ENCODE measurements at regions not wholly inside any gene's neighbourhood (a gene's known extent, or its start where the extent isn't known, plus 50 kb on each side); places are given as distances from the start of the nearest gene placed in this dataset.
A peak's percentile ranks its signal among the peaks of the same experiment; 100 is the strongest.

DNA sequence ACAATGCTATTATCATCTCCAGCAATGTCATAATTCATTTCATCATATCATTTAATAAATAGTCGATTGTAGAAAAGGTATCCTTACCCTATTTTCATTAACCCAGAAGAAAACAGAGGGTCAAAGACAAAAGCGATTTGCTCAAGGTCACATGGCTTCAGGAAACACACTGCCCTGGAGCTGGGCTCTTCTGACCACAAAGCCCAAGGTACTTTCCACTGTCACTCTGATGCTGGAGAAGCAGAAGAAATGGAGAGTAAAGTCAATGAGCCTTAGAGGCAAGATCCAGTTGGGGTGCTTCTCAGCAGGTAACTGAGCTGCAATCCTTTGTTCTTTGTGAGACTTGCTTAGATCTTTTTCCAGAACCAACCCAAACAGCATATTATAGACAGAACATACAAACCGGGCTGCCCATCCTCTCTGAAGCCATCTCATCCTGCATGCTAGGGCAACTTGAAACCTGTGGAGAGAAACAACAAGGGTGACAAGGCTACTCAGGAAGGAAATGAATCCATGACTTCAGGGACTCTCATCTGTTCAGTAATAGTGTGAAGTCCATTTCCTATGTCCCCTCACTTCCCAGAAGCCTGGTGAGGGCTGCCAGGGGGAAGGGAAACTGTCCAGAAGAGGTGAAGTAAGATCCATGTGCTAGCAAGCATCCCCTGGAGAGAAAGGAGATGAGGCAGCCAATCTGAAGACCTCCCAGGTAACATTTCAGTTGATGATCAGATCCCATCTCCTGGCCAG lies 148.6 kb upstream of the SVIL start:
- TF ChIP-seq, protein P1, sequence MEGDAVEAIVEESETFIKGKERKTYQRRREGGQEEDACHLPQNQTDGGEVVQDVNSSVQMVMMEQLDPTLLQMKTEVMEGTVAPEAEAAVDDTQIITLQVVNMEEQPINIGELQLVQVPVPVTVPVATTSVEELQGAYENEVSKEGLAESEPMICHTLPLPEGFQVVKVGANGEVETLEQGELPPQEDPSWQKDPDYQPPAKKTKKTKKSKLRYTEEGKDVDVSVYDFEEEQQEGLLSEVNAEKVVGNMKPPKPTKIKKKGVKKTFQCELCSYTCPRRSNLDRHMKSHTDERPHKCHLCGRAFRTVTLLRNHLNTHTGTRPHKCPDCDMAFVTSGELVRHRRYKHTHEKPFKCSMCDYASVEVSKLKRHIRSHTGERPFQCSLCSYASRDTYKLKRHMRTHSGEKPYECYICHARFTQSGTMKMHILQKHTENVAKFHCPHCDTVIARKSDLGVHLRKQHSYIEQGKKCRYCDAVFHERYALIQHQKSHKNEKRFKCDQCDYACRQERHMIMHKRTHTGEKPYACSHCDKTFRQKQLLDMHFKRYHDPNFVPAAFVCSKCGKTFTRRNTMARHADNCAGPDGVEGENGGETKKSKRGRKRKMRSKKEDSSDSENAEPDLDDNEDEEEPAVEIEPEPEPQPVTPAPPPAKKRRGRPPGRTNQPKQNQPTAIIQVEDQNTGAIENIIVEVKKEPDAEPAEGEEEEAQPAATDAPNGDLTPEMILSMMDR (IDR thresholded peaks at IDR 0.05; ENCODE audit: low read depth, low read length) = no peak
- Histone ChIP-seq H3K4me3 (ENCODE audit: low read depth, low read length) (no peak overlapping the region), H3K27me3 (ENCODE audit: control insufficient read depth, insufficient read depth, low read length) (no peaks in the 10 kb centered on the region), H3K9me3 (ENCODE audit: control insufficient read depth, insufficient read depth, low read length) (no peaks in the 10 kb centered on the region; the same call in 1 of the 2 replicates), H3K27ac (ENCODE audit: low read depth, low read length) (peak overlapping the region; percentile 87)
- CTCF ChIA-PET = no interaction called here
- POLR2A ChIA-PET = interaction anchor here (1.4 kb wide), 2 partner anchors 23 to 66 kb away, joined by 3 read pairs; no protein-coding TSS in a partner anchor
- DNase-seq (ENCODE audit: low read depth, low spot score) = no peak

DNA sequence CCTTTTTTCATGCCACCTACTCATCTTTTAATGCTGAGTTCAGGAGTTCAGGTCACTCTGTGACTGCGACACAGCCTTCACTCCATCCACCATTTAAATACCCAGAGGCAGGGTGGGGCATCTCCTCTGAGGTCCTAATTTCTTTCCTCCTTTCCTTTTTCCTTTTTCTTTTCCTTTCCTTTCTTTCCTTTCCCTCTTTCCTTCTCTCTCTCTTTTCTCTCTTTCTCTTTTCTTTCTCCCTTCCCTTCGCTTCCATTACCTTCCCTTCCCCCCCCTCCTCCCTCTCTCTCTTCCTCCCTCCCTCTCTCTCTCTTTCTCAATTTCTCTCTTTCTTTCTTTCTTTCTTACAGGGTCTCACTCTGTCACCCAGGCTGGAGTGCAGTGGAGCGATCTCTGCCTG lies 145.9 kb upstream of the SVIL start:
- ChIA-PET POLR2A (interaction anchor here (0.7 kb wide), 1 partner anchor 331 kb away, joined by 3 read pairs; no protein-coding TSS in a partner anchor), CTCF (no interaction called here)
- TF ChIP-seq, protein P1 (IDR thresholded peaks at IDR 0.05; ENCODE audit: low read depth, low read length) = no peak
- DNase-seq (ENCODE audit: low read depth, low spot score) = no peak
- no peak overlapping the region for H3K4me3 ChIP-seq (ENCODE audit: low read depth, low read length)
- H3K27me3 ChIP-seq (ENCODE audit: control insufficient read depth, insufficient read depth, low read length) = no peaks in the 10 kb centered on the region
- no peak overlapping the region for H3K27ac ChIP-seq (ENCODE audit: low read depth, low read length)
- no peaks in the 10 kb centered on the region; the same call in 1 of the 2 replicates for H3K9me3 ChIP-seq (ENCODE audit: control insufficient read depth, insufficient read depth, low read length)

DNA sequence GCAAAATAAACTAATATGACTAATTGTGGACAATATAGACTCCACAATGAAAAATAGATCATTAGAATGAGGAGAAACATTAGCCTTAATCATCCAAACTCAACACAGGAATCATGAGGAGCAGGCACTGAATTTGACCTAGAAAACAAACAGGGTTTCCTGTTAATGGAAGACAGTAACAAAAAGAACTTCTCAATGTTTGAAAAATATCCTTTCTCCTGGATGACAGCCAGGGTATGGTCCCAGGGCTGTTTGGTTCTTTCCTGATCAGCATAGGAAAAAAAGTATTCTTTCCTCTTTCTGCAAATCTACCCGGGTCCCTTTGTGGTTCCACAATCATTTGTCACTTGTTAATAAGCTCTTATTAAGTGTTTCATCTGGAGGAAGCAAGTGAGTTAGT lies 145.3 kb upstream of the SVIL start:
- DNase-seq (ENCODE audit: low read depth, low spot score) = no peak
- POLR2A ChIA-PET = interaction anchor here (0.6 kb wide), 1 partner anchor 478 kb away, joined by 3 read pairs; no protein-coding TSS in a partner anchor
- CTCF ChIA-PET = interaction anchor here (0.6 kb wide), 1 partner anchor 116 kb away, joined by 4 read pairs; no protein-coding TSS in a partner anchor

DNA sequence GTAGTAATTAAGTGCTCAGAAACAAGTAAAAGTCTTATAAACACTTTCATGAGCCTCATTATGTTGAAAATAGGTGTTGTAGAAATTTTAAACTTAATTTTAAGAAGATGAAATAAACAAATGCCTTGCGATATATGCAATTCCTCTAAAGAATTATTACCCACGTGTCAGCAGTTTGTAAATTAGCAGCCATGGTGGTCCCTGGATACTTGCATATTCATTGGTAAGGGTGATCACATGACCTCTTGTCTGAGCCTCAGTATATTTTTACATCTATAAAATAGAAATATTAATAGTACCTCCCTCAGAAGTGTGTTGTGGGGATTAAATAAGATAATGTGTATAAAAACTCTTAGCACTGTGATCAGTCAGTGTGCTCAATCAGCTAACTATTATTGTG lies 141.5 kb upstream of the SVIL start:
- H3K27ac ChIP-seq (ENCODE audit: low read depth, low read length) = no peak overlapping the region
- no peak for DNase-seq (ENCODE audit: low read depth, low spot score)
- H3K27me3 ChIP-seq (ENCODE audit: control insufficient read depth, insufficient read depth, low read length) = no peaks in the 10 kb centered on the region
- H3K4me3 ChIP-seq (ENCODE audit: low read depth, low read length) = no peak overlapping the region
- ChIA-PET CTCF (interaction anchor here (1.2 kb wide), 1 partner anchor 10 kb away, joined by 3 read pairs; no protein-coding TSS in a partner anchor), POLR2A (no interaction called here)
- TF ChIP-seq, protein P1 (IDR thresholded peaks at IDR 0.05; ENCODE audit: low read depth, low read length) = no peak
- no peaks in the 10 kb centered on the region; the same call in 1 of the 2 replicates for H3K9me3 ChIP-seq (ENCODE audit: control insufficient read depth, insufficient read depth, low read length)

More for the DNA sequence above, 145.3 kb upstream of the SVIL start:
- Histone ChIP-seq H3K4me3 (ENCODE audit: low read depth, low read length) (no peak overlapping the region), H3K27me3 (ENCODE audit: control insufficient read depth, insufficient read depth, low read length) (no peaks in the 10 kb centered on the region), H3K9me3 (ENCODE audit: control insufficient read depth, insufficient read depth, low read length) (no peaks in the 10 kb centered on the region; the same call in 1 of the 2 replicates), H3K27ac (ENCODE audit: low read depth, low read length) (no peak overlapping the region)
- TF ChIP-seq, protein P1 (IDR thresholded peaks at IDR 0.05; ENCODE audit: low read depth, low read length) = no peak

DNA sequence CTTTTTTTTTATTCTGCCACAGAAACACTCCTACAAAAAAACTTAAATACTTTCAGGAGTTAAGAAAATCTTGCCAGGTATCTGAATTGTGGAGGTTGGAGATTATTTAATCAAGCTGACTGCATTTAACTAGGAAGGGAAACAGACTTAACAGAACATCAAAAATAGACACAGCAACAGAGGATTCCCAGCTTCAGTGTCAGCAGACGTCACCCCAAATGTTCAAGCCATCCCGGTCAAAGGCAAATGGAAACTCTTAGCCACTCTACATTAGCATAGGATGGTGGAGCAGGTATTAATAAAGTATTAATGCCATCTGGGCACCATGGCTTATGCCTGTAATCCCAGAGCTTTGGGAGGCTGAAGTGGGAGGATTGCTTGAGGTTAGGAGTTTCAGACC lies 139.7 kb upstream of the SVIL start:
- no peak overlapping the region for H3K4me3 ChIP-seq (ENCODE audit: low read depth, low read length)
- no peaks in the 10 kb centered on the region; the same call in 1 of the 2 replicates for H3K9me3 ChIP-seq (ENCODE audit: control insufficient read depth, insufficient read depth, low read length)
- no peak overlapping the region for H3K27ac ChIP-seq (ENCODE audit: low read depth, low read length)
- POLR2A ChIA-PET = no interaction called here
- CTCF ChIA-PET = interaction anchor here (0.5 to 0.7 kb wide), 2 partner anchors 21 to 138 kb away, joined by 4 to 6 read pairs; no protein-coding TSS in a partner anchor
- TF ChIP-seq, protein P1 (IDR thresholded peaks at IDR 0.05; ENCODE audit: low read depth, low read length) = no peak
- DNase-seq (ENCODE audit: low read depth, low spot score) = no peak
- no peaks in the 10 kb centered on the region for H3K27me3 ChIP-seq (ENCODE audit: control insufficient read depth, insufficient read depth, low read length)
